Activated B cell treated with CpG ODN at 0.5 μM for 24 hours (primary cell): ENCODE measurements at regions not wholly inside any gene's neighbourhood (a gene's known extent, or its start where the extent isn't known, plus 50 kb on each side); places are given as distances from the start of the nearest gene placed in this dataset.

ENCODE experiments used
- ATAC-seq: fragments of 200-7000 bp; cut with Tn5 transposase; one replicate; pipeline ENCODE4 v1.10.0; 2021; ENCODE audit warnings: low read depth, mild to moderate bottlenecking, moderate library complexity
- CTCF ChIA-PET: fragments of 350-600 bp; sonication (Branson Sonifier 250); formaldehyde crosslinking; loops from one replicate; lab custom pipeline; 2021; ENCODE audit warnings: antibody characterized with exemption; lab: Charles Lee
- POLR2A ChIA-PET: fragments of 350-600 bp; sonication (Branson Sonifier 250); formaldehyde crosslinking; loops from one replicate; lab custom pipeline; 2021; ENCODE audit warnings: antibody characterized with exemption; lab: Charles Lee
- DNase-seq: peaks from one replicate; pipeline ENCODE4 v3.0.0; 2022
- H3K27ac Mint-ChIP-seq: one replicate; pipeline ENCODE4 v1.8.0; 2020; ENCODE audit warnings: mixed read lengths
- H3K27me3 Mint-ChIP-seq: one replicate; pipeline ENCODE4 v1.8.0; 2021; ENCODE audit warnings: mixed read lengths
- H3K36me3 Mint-ChIP-seq: one replicate; pipeline ENCODE4 v1.8.0; 2021; ENCODE audit warnings: low read depth, mixed read lengths
- H3K4me1 Mint-ChIP-seq: one replicate; pipeline ENCODE4 v1.8.0; 2021; ENCODE audit warnings: mixed read lengths
- H3K4me3 Mint-ChIP-seq: one replicate; pipeline ENCODE4 v1.8.0; 2020; ENCODE audit warnings: mild to moderate bottlenecking, mixed read lengths
- H3K9me3 Mint-ChIP-seq: one replicate; pipeline ENCODE4 v1.8.0; 2020; ENCODE audit warnings: mixed read lengths
- intact Hi-C: fragments of 100-400 bp; cut with micrococcal nuclease; formaldehyde crosslinking; loops from one replicate; pipeline ENCODE4 v1.15.1; 2024
- TF ChIP-seq, protein P1 (sequence below): fragments of 200-600 bp; IDR thresholded peaks from one replicate; pipeline ENCODE4 v1.8.0; 2022; ENCODE audit warnings: antibody characterized with exemption, mild to moderate bottlenecking

GRCh38 chr13:71087432-71087831 lies 779.6 kb downstream of the DACH1 start:
- POLR2A ChIA-PET: no interaction called here
- DNase-seq: no peak
- CTCF ChIA-PET: no interaction called here
- Mint-ChIP-seq H3K4me1 (no peaks in the 10 kb centered on the region), H3K27me3 (no peaks in the 10 kb centered on the region), H3K4me3 (no peak overlapping the region), H3K36me3 (no peaks in the 10 kb centered on the region), H3K9me3 (peaks cover 12% of the 10 kb centered on the region), H3K27ac (no peak overlapping the region)
- TF ChIP-seq, protein P1, sequence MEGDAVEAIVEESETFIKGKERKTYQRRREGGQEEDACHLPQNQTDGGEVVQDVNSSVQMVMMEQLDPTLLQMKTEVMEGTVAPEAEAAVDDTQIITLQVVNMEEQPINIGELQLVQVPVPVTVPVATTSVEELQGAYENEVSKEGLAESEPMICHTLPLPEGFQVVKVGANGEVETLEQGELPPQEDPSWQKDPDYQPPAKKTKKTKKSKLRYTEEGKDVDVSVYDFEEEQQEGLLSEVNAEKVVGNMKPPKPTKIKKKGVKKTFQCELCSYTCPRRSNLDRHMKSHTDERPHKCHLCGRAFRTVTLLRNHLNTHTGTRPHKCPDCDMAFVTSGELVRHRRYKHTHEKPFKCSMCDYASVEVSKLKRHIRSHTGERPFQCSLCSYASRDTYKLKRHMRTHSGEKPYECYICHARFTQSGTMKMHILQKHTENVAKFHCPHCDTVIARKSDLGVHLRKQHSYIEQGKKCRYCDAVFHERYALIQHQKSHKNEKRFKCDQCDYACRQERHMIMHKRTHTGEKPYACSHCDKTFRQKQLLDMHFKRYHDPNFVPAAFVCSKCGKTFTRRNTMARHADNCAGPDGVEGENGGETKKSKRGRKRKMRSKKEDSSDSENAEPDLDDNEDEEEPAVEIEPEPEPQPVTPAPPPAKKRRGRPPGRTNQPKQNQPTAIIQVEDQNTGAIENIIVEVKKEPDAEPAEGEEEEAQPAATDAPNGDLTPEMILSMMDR: no peak
- no peak for ATAC-seq
- intact Hi-C loops: no loop called here

DNA sequence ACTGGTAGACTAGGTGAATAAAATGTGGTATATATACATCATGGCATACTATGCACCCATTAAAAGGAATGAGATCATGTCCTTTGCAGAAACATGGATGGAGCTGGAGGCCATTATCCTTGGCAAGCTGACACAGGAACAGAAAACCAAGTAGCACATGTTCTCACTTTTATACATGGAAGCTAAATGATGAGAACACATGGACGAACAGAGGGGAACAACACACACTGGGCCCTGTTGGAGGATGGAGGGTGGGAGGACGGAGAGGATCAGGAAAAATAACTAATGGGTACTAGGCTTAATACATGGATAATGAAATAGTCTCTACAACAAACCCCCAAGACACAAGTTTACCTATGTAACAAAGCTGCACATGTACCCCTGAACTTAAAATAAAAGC lies 780.0 kb downstream of the DACH1 start:
- intact Hi-C loops: no loop called here
- Mint-ChIP-seq H3K4me1 (no peaks in the 10 kb centered on the region), H3K9me3 (peaks cover 12% of the 10 kb centered on the region), H3K27me3 (no peaks in the 10 kb centered on the region), H3K27ac (no peak overlapping the region), H3K36me3 (no peaks in the 10 kb centered on the region), H3K4me3 (no peak overlapping the region)
- no peak for DNase-seq
- TF ChIP-seq, protein P1: no peak
- ATAC-seq: no peak
- ChIA-PET POLR2A (no interaction called here), CTCF (no interaction called here)

- ATAC-seq (no peak), DNase-seq (no peak)
- Mint-ChIP-seq H3K36me3 (no peaks in the 10 kb centered on the region), H3K9me3 (peaks cover 8% of the 10 kb centered on the region), H3K27me3 (no peaks in the 10 kb centered on the region), H3K27ac (no peak overlapping the region), H3K4me3 (no peak overlapping the region), H3K4me1 (no peaks in the 10 kb centered on the region)
- ChIA-PET POLR2A (no interaction called here), CTCF (no interaction called here)
- TF ChIP-seq, protein P1: no peak
- intact Hi-C loops: no loop called here
Observed at GRCh38 chr13:71082631-71083030, 784.4 kb downstream of the DACH1 start.

- Mint-ChIP-seq H3K4me1 (no peaks in the 10 kb centered on the region), H3K9me3 (no peaks in the 10 kb centered on the region), H3K4me3 (no peak overlapping the region), H3K27ac (no peak overlapping the region), H3K36me3 (no peaks in the 10 kb centered on the region), H3K27me3 (no peaks in the 10 kb centered on the region)
- ATAC-seq (no peak), DNase-seq (no peak)
- intact Hi-C loops: no loop called here
- TF ChIP-seq, protein P1: no peak
- ChIA-PET POLR2A (no interaction called here), CTCF (no interaction called here)
Observed at GRCh38 chr13:71079638-71080037, 787.4 kb downstream of the DACH1 start.

DNA sequence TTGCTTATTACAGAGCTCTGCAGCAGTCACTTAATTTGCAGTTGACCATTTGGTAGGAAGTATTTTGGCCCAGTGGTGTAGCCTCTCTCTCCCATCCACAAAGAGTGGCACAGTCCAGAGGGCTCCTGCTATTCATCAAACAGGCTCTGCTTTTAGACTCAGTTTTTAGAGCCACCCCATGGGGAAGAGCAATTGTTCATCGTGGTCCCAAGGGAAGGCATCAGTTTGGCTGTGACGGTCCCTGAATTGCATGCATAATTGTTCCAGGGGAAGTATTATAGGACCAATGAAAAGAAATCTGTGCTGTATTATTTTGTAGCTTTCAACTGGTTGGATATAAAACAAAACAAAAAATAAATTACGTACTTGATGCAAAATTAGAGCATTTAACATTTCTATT lies 799.0 kb downstream of the DACH1 start:
- no peaks in the 10 kb centered on the region for H3K4me1 Mint-ChIP-seq
- no peaks in the 10 kb centered on the region for H3K36me3 Mint-ChIP-seq
- peaks cover 5% of the 10 kb centered on the region for H3K9me3 Mint-ChIP-seq
- H3K4me3 Mint-ChIP-seq: no peak overlapping the region
- TF ChIP-seq, protein P1: no peak
- ATAC-seq (no peak), DNase-seq (no peak)
- CTCF ChIA-PET: no interaction called here
- POLR2A ChIA-PET: no interaction called here
- intact Hi-C loops: no loop called here
- H3K27me3 Mint-ChIP-seq: no peaks in the 10 kb centered on the region
- H3K27ac Mint-ChIP-seq: no peak overlapping the region
